ENCODE measurements at regions not wholly inside any gene's neighbourhood (a gene's known extent, or its start where the extent isn't known, plus 50 kb on each side); places are given as distances from the start of the nearest gene placed in this dataset.

DNA sequence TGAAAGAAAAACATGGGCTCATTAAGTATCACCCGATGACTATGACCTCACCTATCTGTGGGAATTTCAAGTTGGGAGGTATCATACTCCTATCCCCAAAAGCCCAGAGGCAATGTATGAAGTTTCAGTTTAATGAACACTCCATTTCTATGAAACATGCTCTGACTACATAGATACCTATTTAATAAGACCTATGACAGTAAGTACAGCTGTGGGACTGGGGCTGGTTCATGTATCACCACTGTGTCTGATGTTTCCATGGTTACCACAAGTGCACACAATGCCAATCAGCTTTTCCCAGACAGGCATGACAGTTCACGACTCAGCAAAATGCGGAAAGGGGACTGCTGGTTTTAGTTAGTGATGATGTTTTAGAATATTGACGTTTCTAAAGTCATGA is 167.7 kb downstream of the SIPA1L2 start:
- H3K4me1 ChIP-seq = no peaks in the 10 kb centered on the region
- H3K27ac ChIP-seq = no peak overlapping the region
- H3K9me3 ChIP-seq = no peaks in the 10 kb centered on the region
- no peak overlapping the region for H3K4me3 ChIP-seq
- no peak for TF ChIP-seq CTCF (IDR thresholded peaks at IDR 0.05)
- H3K36me3 ChIP-seq = peaks cover 0 to 4% of the 10 kb centered on the region in 2 donors
- H3K27me3 ChIP-seq = no peaks in the 10 kb centered on the region
- intact Hi-C loops (cut with DNase I) = no loop called here
- DNase-seq (ENCODE audit: extremely low spot score in 2 of 2) = no peak

DNA sequence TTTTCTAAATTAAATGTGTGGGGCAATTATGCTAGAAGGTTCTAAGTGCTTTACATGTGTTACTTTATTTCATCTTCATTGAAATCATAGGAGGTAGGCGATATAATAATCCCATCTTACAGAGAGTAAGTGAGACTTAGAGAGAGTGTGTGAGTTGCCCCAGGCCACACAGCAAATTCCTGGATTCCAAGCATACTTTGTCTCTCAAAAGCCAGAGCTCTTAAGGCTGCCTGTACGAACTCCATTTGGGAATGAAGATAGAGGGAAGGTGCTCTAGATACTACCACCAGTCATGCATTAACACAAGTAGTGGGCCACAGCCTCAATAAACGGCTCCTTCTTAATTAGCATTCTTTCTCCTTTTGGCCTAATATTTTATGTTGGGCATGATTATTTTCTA is 170.1 kb downstream of the SIPA1L2 start:
- H3K27me3 ChIP-seq = no peaks in the 10 kb centered on the region
- no peaks in the 10 kb centered on the region for H3K36me3 ChIP-seq
- intact Hi-C loops (cut with DNase I) = no loop called here
- no peak overlapping the region for H3K27ac ChIP-seq
- TF ChIP-seq POLR2A (IDR thresholded peaks at IDR 0.05) = no peak
- TF ChIP-seq CTCF (IDR thresholded peaks at IDR 0.05) = no peak
- TF ChIP-seq POLR2AphosphoS5 (IDR thresholded peaks at IDR 0.05; ENCODE audit: insufficient read depth in 1 of 2, low read depth in 1 of 2) = no peak
- no peak overlapping the region for H3K4me3 ChIP-seq
- DNase-seq (ENCODE audit: extremely low spot score in 2 of 2) = no peak
- no peaks in the 10 kb centered on the region for H3K9me3 ChIP-seq
- no peaks in the 10 kb centered on the region for H3K4me1 ChIP-seq

DNA sequence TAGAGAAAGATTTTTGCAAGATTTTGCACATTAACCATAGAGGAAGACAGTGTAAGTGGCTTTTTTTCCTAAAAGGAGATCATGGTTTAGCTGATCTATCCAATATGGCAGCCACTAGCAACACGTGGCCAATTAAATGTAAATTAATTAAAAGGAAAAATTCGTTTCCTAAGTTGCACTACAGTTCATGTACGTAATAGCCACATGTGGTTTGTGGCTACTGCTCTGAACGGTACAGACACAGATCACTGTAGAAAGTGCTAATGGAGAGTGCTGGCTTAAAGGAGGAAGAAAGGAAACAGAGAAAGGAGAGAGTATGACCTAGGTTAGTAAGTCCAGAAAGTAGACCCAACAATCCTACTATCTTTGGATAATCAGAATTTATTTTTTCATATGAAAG is 170.8 kb downstream of the SIPA1L2 start:
- H3K4me1 ChIP-seq = no peaks in the 10 kb centered on the region
- intact Hi-C loops (cut with DNase I) = no loop called here
- no peaks in the 10 kb centered on the region for H3K27me3 ChIP-seq
- H3K36me3 ChIP-seq = no peaks in the 10 kb centered on the region
- H3K4me3 ChIP-seq = no peak overlapping the region
- TF ChIP-seq CTCF (IDR thresholded peaks at IDR 0.05) (no peak), POLR2AphosphoS5 (IDR thresholded peaks at IDR 0.05; ENCODE audit: insufficient read depth in 1 of 2, low read depth in 1 of 2) (no peak), POLR2A (IDR thresholded peaks at IDR 0.05) (no peak)
- no peak for DNase-seq (ENCODE audit: extremely low spot score in 2 of 2)
- no peak overlapping the region for H3K27ac ChIP-seq
- H3K9me3 ChIP-seq = no peaks in the 10 kb centered on the region

- H3K36me3 ChIP-seq = no peaks in the 10 kb centered on the region
- H3K4me3 ChIP-seq = no peak overlapping the region
- H3K27ac ChIP-seq = no peak overlapping the region
- no peaks in the 10 kb centered on the region for H3K27me3 ChIP-seq
- TF ChIP-seq POLR2A (IDR thresholded peaks at IDR 0.05) (no peak), POLR2AphosphoS5 (IDR thresholded peaks at IDR 0.05; ENCODE audit: insufficient read depth in 1 of 2, low read depth in 1 of 2) (no peak), CTCF (IDR thresholded peaks at IDR 0.05) (no peak)
- intact Hi-C loops (cut with DNase I) = no loop called here
- H3K4me1 ChIP-seq = no peaks in the 10 kb centered on the region
- no peaks in the 10 kb centered on the region for H3K9me3 ChIP-seq
- no peak for DNase-seq (ENCODE audit: extremely low spot score in 2 of 2)
Observed at GRCh38 chr1:232457595-232457994, 172.3 kb downstream of the SIPA1L2 start.

DNA sequence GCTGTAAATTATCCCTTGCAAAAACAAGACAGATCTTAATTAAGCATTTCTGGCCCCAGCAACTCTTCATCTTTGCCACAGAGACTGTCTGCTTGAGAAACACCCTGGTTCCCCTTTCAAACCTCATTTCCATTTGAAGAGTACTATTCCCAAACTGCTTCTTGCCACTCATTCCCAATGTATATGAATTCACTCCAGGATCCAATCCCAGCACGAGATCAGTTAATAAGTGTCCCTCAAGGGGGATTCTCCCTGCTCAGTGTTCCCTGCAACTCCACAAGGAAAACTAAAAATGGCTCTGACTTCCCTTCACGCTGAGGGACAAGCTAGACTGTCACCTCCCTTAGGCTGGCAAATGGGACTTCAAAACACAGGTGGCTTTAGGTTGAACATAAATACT is 173.2 kb downstream of the SIPA1L2 start:
- no peaks in the 10 kb centered on the region for H3K27me3 ChIP-seq
- no peak overlapping the region for H3K27ac ChIP-seq
- no peak for DNase-seq (ENCODE audit: extremely low spot score in 2 of 2)
- intact Hi-C loops (cut with DNase I) = no loop called here
- no peaks in the 10 kb centered on the region for H3K36me3 ChIP-seq
- H3K4me1 ChIP-seq = no peaks in the 10 kb centered on the region
- no peak overlapping the region for H3K4me3 ChIP-seq
- no peaks in the 10 kb centered on the region for H3K9me3 ChIP-seq
- no peak for TF ChIP-seq POLR2AphosphoS5 (IDR thresholded peaks at IDR 0.05; ENCODE audit: insufficient read depth in 1 of 2, low read depth in 1 of 2)

Data from vagina (tissue), 2 donors.